ENCODE measurements at regions not wholly inside any gene's neighbourhood (a gene's known extent, or its start where the extent isn't known, plus 50 kb on each side); places are given as distances from the start of the nearest gene placed in this dataset.
A peak's percentile ranks its signal among the peaks of the same experiment; 100 is the strongest.

GRCh38 chr4:7132730-7133582 lies 59.4 kb upstream of the SORCS2 start:
- no peak overlapping the region for H3K27ac ChIP-seq (ENCODE audit: low read length)
- peaks cover 5% of the 10 kb centered on the region; the same call in 1 of the 2 replicates for H4K20me1 ChIP-seq (ENCODE audit: insufficient read depth, low read length)
- H3K9ac ChIP-seq (ENCODE audit: low read depth, low read length): no peak overlapping the region
- no peaks in the 10 kb centered on the region for H3K9me3 ChIP-seq (ENCODE audit: insufficient read depth, low read length, severe bottlenecking)
- H3K36me3 ChIP-seq (ENCODE audit: insufficient read depth, low read length): no peaks in the 10 kb centered on the region
- H3K4me1 ChIP-seq (ENCODE audit: insufficient read depth, low read length): no peaks in the 10 kb centered on the region
- ATAC-seq (ENCODE audit: insufficient read depth, low read depth) (no peak), DNase-seq (no peak)
- H3K4me3 ChIP-seq (ENCODE audit: low read depth in 1 of 2, low read length in 2 of 2): no peak overlapping the region
- no peak for TF ChIP-seq EZH2 (IDR thresholded peaks at IDR 0.05; ENCODE audit: borderline replicate concordance, low read depth, low read length, severe bottlenecking)
- TF ChIP-seq CTCF (IDR thresholded peaks at IDR 0.05; ENCODE audit: borderline replicate concordance, extremely low read depth, low read length, poor library complexity, severe bottlenecking): no peak
- H3K27me3 ChIP-seq (ENCODE audit: insufficient read depth, low read length, poor library complexity): no peaks in the 10 kb centered on the region
- no peak overlapping the region for H3K4me2 ChIP-seq (ENCODE audit: insufficient read depth, low read length)
- no peaks in the 10 kb centered on the region for H3K79me2 ChIP-seq (ENCODE audit: insufficient read depth, low read length)
- H2AFZ ChIP-seq (ENCODE audit: low read depth, low read length): no peak overlapping the region

- Histone ChIP-seq H2AFZ (ENCODE audit: low read depth, low read length) (no peak overlapping the region), H3K4me2 (ENCODE audit: insufficient read depth, low read length) (no peak overlapping the region), H3K27ac (ENCODE audit: low read length) (no peak overlapping the region), H4K20me1 (ENCODE audit: insufficient read depth, low read length) (peaks cover 5% of the 10 kb centered on the region; the same call in 1 of the 2 replicates), H3K9ac (ENCODE audit: low read depth, low read length) (no peak overlapping the region), H3K79me2 (ENCODE audit: insufficient read depth, low read length) (no peaks in the 10 kb centered on the region), H3K4me3 (ENCODE audit: low read depth in 1 of 2, low read length in 2 of 2) (no peak overlapping the region), H3K27me3 (ENCODE audit: insufficient read depth, low read length, poor library complexity) (no peaks in the 10 kb centered on the region), H3K4me1 (ENCODE audit: insufficient read depth, low read length) (no peaks in the 10 kb centered on the region), H3K9me3 (ENCODE audit: insufficient read depth, low read length, severe bottlenecking) (no peaks in the 10 kb centered on the region), H3K36me3 (ENCODE audit: insufficient read depth, low read length) (no peaks in the 10 kb centered on the region)
- DNase-seq (no peak), ATAC-seq (ENCODE audit: insufficient read depth, low read depth) (0 out of 3 replicates have a peak, but pooled peaks have one; percentile 43)
- TF ChIP-seq CTCF (IDR thresholded peaks at IDR 0.05; ENCODE audit: borderline replicate concordance, extremely low read depth, low read length, poor library complexity, severe bottlenecking) (no peak), EZH2 (IDR thresholded peaks at IDR 0.05; ENCODE audit: borderline replicate concordance, low read depth, low read length, severe bottlenecking) (no peak)
These were observed 60.1 kb upstream of the SORCS2 start for GRCh38 chr4:7132249-7132648.

GRCh38 chr4:7131498-7132031 lies 60.8 kb upstream of the SORCS2 start:
- DNase-seq: no peak
- Histone ChIP-seq H3K9me3 (ENCODE audit: insufficient read depth, low read length, severe bottlenecking) (no peaks in the 10 kb centered on the region), H4K20me1 (ENCODE audit: insufficient read depth, low read length) (peaks cover 3% of the 10 kb centered on the region; the same call in 1 of the 2 replicates), H3K27ac (ENCODE audit: low read length) (no peak overlapping the region), H3K4me2 (ENCODE audit: insufficient read depth, low read length) (no peak overlapping the region), H3K36me3 (ENCODE audit: insufficient read depth, low read length) (no peaks in the 10 kb centered on the region), H2AFZ (ENCODE audit: low read depth, low read length) (no peak overlapping the region), H3K9ac (ENCODE audit: low read depth, low read length) (no peak overlapping the region), H3K27me3 (ENCODE audit: insufficient read depth, low read length, poor library complexity) (no peaks in the 10 kb centered on the region), H3K4me1 (ENCODE audit: insufficient read depth, low read length) (no peaks in the 10 kb centered on the region), H3K4me3 (ENCODE audit: low read depth in 1 of 2, low read length in 2 of 2) (no peak overlapping the region), H3K79me2 (ENCODE audit: insufficient read depth, low read length) (no peaks in the 10 kb centered on the region)
- ATAC-seq (ENCODE audit: insufficient read depth, low read depth): no peak
- TF ChIP-seq CTCF (IDR thresholded peaks at IDR 0.05; ENCODE audit: borderline replicate concordance, extremely low read depth, low read length, poor library complexity, severe bottlenecking): no peak
- no peak for TF ChIP-seq EZH2 (IDR thresholded peaks at IDR 0.05; ENCODE audit: borderline replicate concordance, low read depth, low read length, severe bottlenecking)
